ENCODE measurements at regions not wholly inside any gene's neighbourhood (a gene's known extent, or its start where the extent isn't known, plus 50 kb on each side); places are given as distances from the start of the nearest gene placed in this dataset.

DNA sequence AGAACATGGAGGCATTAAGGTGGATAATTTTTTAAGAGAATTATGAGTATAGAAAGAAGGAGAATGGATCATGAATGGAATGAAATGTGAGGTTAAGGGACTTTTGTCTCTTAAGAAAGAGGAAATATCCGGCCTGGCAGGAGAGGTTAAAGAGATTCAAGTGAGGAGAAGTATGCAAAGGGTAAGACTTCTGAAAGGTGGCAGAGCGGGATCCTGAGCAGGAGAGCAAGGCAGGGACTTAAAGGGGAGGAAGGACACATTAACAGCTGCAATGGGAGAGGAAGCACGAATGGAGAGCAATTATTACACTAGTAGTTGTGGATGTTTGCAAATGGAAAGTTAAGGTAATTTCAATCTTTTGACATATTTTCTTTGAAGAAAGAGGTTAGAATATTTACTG, 171.0 kb downstream of the KITLG start:
- no peak for TF ChIP-seq POLR2A (IDR thresholded peaks at IDR 0.05)
- TF ChIP-seq, protein P1, sequence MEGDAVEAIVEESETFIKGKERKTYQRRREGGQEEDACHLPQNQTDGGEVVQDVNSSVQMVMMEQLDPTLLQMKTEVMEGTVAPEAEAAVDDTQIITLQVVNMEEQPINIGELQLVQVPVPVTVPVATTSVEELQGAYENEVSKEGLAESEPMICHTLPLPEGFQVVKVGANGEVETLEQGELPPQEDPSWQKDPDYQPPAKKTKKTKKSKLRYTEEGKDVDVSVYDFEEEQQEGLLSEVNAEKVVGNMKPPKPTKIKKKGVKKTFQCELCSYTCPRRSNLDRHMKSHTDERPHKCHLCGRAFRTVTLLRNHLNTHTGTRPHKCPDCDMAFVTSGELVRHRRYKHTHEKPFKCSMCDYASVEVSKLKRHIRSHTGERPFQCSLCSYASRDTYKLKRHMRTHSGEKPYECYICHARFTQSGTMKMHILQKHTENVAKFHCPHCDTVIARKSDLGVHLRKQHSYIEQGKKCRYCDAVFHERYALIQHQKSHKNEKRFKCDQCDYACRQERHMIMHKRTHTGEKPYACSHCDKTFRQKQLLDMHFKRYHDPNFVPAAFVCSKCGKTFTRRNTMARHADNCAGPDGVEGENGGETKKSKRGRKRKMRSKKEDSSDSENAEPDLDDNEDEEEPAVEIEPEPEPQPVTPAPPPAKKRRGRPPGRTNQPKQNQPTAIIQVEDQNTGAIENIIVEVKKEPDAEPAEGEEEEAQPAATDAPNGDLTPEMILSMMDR (IDR thresholded peaks at IDR 0.05) = no peak

Measured in adrenal gland (tissue), 5 donors.